DND-41 (cell line): ENCODE measurements at regions not wholly inside any gene's neighbourhood (a gene's known extent, or its start where the extent isn't known, plus 50 kb on each side); places are given as distances from the start of the nearest gene placed in this dataset.

Experiments
- ATAC-seq: fragments of 200-7000 bp; cut with Tn5 transposase; 3 replicates; pipeline ENCODE4 v1.9.1; 2021; ENCODE audit warnings: low read depth; ENCODE audit not compliant: insufficient read depth
- DNase-seq: peaks from one replicate; pipeline ENCODE4 v3.0.0-alpha.2; 2020
- H2AFZ ChIP-seq: 2 replicates; pipeline ENCODE4 v1.6.0; 2012; ENCODE audit warnings: low read depth, low read length
- H3K27ac ChIP-seq: 2 replicates; pipeline ENCODE4 v1.5.1; 2012; ENCODE audit warnings: low read length, inconsistent platforms
- H3K27me3 ChIP-seq: fragments of 200-600 bp; sonication (generic); 2 replicates; pipeline ENCODE4 v1.6.0; 2012; ENCODE audit warnings: low read length, mild to moderate bottlenecking, inconsistent platforms; ENCODE audit not compliant: insufficient read depth, poor library complexity
- H3K36me3 ChIP-seq: 2 replicates; pipeline ENCODE4 v1.5.1; 2012; ENCODE audit warnings: low read length, inconsistent platforms; ENCODE audit not compliant: insufficient read depth
- H3K4me1 ChIP-seq: 2 replicates; pipeline ENCODE4 v1.5.1; 2012; ENCODE audit warnings: mild to moderate bottlenecking, low read length; ENCODE audit not compliant: insufficient read depth
- H3K4me2 ChIP-seq: 2 replicates; pipeline ENCODE4 v1.6.0; 2012; ENCODE audit warnings: mild to moderate bottlenecking, moderate library complexity, low read length, inconsistent platforms; ENCODE audit not compliant: insufficient read depth
- H3K4me3 ChIP-seq, 2 experiments: fragments of 200-600 bp in 1 of 2; shearing (Covaris generic) in 1 of 2; 2 replicates each; pipeline ENCODE4 v1.5.1; 2012 to 2016; ENCODE audit warnings: inconsistent platforms in 2 of 2, low read length in 2 of 2, mild to moderate bottlenecking in 2 of 2, low read depth in 1 of 2, moderate library complexity in 1 of 2
- H3K79me2 ChIP-seq: 2 replicates; pipeline ENCODE4 v1.6.0; 2012; ENCODE audit warnings: low read length, inconsistent platforms; ENCODE audit not compliant: insufficient read depth
- H3K9ac ChIP-seq: 2 replicates; pipeline ENCODE4 v1.6.0; 2012; ENCODE audit warnings: low read depth, mild to moderate bottlenecking, inconsistent platforms, low read length, moderate library complexity
- H3K9me3 ChIP-seq: 2 replicates; pipeline ENCODE4 v1.5.1; 2012; ENCODE audit warnings: low read length, moderate library complexity, mild to moderate bottlenecking, inconsistent platforms; ENCODE audit not compliant: insufficient read depth, severe bottlenecking
- H4K20me1 ChIP-seq: 2 replicates; pipeline ENCODE4 v1.6.0; 2012; ENCODE audit warnings: low read length; ENCODE audit not compliant: insufficient read depth
- CTCF ChIP-seq: IDR thresholded peaks from 2 replicates; pipeline ENCODE4 v1.5.1; 2012; ENCODE audit warnings: borderline replicate concordance, low read length, moderate library complexity, mild to moderate bottlenecking; ENCODE audit not compliant: poor library complexity, severe bottlenecking; ENCODE audit errors: extremely low read depth
- EZH2 ChIP-seq: IDR thresholded peaks from 3 replicates; pipeline ENCODE4 v1.6.1; 2012; ENCODE audit warnings: borderline replicate concordance, low read depth, mild to moderate bottlenecking, moderate library complexity, low read length, inconsistent platforms; ENCODE audit not compliant: severe bottlenecking

DNA sequence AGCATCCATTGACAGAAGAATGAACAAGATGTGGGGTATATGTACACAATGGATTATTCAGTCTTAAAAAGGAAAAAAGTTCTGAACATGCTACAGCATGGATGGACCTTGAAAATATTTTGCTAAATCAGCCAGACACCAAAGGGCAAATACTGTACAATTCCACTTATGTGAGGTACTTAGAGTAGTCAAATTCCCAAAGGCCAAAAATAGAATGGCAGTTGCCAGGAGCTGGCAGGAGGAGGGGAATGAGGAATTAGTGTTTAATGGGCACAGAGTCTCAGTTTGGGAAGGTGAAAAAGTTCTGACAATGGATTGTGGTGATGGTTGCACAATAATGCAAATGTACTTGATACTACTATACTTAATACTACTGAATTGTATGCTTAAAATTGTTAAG, 193.2 kb downstream of the MBD2 start:
- no peaks in the 10 kb centered on the region for H3K9me3 ChIP-seq
- H3K4me1 ChIP-seq = no peaks in the 10 kb centered on the region
- H3K9ac ChIP-seq = no peak overlapping the region
- no peak for ATAC-seq
- no peak overlapping the region for H3K4me3 ChIP-seq
- no peaks in the 10 kb centered on the region for H3K79me2 ChIP-seq
- no peak for TF ChIP-seq EZH2
- no peak for TF ChIP-seq CTCF
- H3K36me3 ChIP-seq = no peaks in the 10 kb centered on the region
- H4K20me1 ChIP-seq = no peaks in the 10 kb centered on the region
- no peak overlapping the region for H2AFZ ChIP-seq
- no peak overlapping the region for H3K4me2 ChIP-seq
- no peak overlapping the region for H3K27ac ChIP-seq
- DNase-seq = no peak
- H3K27me3 ChIP-seq = no peaks in the 10 kb centered on the region

- Histone ChIP-seq H3K36me3 (no peaks in the 10 kb centered on the region), H3K79me2 (no peaks in the 10 kb centered on the region), H2AFZ (no peak overlapping the region), H3K9me3 (no peaks in the 10 kb centered on the region), H3K4me1 (no peaks in the 10 kb centered on the region), H3K4me3 (no peak overlapping the region), H3K27ac (no peak overlapping the region), H3K9ac (no peak overlapping the region), H4K20me1 (no peaks in the 10 kb centered on the region), H3K27me3 (no peaks in the 10 kb centered on the region), H3K4me2 (no peak overlapping the region)
- DNase-seq = no peak
- no peak for ATAC-seq
- TF ChIP-seq EZH2 (no peak), CTCF (no peak)
These were observed 194.0 kb downstream of the MBD2 start for GRCh38 chr18:54030434-54030833.

DNA sequence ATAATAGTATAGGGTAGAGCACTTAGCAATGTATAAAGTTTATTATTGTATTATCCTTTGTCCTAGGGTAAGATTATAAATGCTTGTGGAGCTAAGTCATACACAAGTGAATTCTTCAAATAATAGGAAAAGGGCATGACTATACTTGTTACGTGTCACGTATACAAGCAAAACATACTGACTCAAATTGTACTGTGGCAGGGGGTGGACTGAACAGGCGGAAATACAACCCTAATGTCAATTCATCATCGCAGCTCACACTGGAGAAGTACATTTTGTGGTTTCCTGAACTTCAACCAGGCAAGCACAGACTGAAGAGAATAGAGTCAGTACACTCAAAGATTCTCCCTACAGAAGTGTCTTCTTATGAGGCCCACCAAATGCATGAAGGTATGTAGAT, 201.0 kb downstream of the MBD2 start:
- Histone ChIP-seq H3K4me2 (no peak overlapping the region), H4K20me1 (no peaks in the 10 kb centered on the region), H3K27ac (no peak overlapping the region), H3K27me3 (peaks cover 3% of the 10 kb centered on the region), H3K36me3 (no peaks in the 10 kb centered on the region), H3K79me2 (no peaks in the 10 kb centered on the region), H3K9me3 (no peaks in the 10 kb centered on the region), H3K4me1 (no peaks in the 10 kb centered on the region), H3K4me3 (no peak overlapping the region), H2AFZ (no peak overlapping the region), H3K9ac (no peak overlapping the region)
- TF ChIP-seq EZH2 (no peak), CTCF (no peak)
- DNase-seq (no peak), ATAC-seq (no peak)

- Histone ChIP-seq H4K20me1 (no peaks in the 10 kb centered on the region), H2AFZ (no peak overlapping the region), H3K4me3 (no peak overlapping the region), H3K4me2 (no peak overlapping the region), H3K79me2 (no peaks in the 10 kb centered on the region), H3K27ac (no peak overlapping the region), H3K9ac (no peak overlapping the region), H3K9me3 (no peaks in the 10 kb centered on the region), H3K27me3 (peaks cover 3% of the 10 kb centered on the region), H3K36me3 (no peaks in the 10 kb centered on the region), H3K4me1 (no peaks in the 10 kb centered on the region)
- DNase-seq (no peak), ATAC-seq (no peak)
- TF ChIP-seq CTCF = no peak
- no peak for TF ChIP-seq EZH2
These were observed 203.5 kb downstream of the MBD2 start for GRCh38 chr18:54020966-54021365.
